NCI-H2171 (cell line): ENCODE measurements at regions not wholly inside any gene's neighbourhood (a gene's known extent, or its start where the extent isn't known, plus 50 kb on each side); places are given as distances from the start of the nearest gene placed in this dataset.
"Not testable (repeated sequence)": the region's sequence is repeated elsewhere in the genome, so short reads cannot be mapped to it uniquely, and the experiment has no call there.

Experiments used
- DNase-seq: peaks from one replicate; lab custom pipeline; 2025; lab: John Stamatoyannopoulos, UW

- DNase-seq: no peak
These were observed 304.8 kb downstream of the CPS1 start for GRCh38 chr2:210861038-210861665.

GRCh38 chr2:210862283-210863065 lies 306.1 kb downstream of the CPS1 start:
- DNase-seq: peak; percentile 11

DNA sequence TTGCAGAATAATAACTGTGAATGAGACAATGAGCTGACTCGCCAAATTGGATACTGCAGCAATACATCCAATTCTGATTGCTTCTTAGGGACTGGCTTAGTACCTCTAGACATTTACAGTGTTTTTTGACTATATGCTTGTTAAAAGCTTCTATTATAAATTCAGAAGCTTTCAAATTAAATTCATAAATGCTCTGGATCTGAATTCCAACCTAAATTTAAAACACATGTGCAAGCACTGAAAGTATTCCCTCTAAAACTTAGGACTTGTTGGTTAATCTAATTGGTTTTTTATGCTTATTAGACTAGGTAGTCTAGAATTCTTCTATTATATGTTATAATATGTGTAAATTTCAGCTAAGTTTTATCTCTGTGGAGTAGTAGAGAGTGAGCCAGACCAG lies 306.9 kb downstream of the CPS1 start:
- no peak for DNase-seq

GRCh38 chr2:210871566-210871965 lies 315.2 kb downstream of the CPS1 start:
- not testable (repeated sequence) for DNase-seq

DNA sequence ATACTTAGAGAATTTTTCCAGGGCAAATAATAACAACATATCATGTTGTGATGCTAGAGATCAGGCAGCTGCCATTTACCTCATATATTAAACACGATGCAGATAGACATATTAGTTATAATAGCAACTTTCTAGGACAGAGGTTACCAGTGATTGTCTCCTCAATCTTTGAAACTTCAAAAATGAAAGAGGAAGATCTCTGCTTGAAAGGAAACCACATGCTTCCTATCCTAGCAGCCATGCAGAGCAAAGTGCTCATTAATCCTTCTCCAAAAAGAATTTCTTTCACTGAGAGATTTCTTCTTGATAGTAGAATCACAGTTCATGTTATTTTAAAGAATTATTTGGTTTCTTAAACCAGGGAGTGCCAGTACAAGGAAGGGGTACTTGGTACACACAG lies 317.2 kb downstream of the CPS1 start:
- no peak for DNase-seq

DNA sequence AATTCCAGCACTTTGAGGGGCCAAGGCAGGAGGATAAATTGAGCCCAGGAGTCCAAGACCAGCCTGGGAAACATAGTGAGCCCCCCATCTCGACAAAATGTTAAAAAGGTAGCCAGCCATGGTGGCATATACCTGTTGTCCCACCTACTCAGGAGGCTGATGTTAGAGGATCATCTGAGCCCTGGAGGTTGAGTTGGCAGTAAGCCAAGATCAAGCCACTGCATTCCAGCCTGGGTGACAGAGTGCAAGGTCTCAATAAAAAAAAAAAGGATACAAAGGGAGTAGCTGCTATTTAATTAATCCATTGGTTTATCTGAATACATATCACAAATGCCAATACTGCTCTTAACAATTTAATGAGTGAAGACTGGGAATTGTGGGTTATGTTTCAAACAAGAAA lies 327.8 kb downstream of the CPS1 start:
- no peak for DNase-seq

- no peak for DNase-seq
These were observed 331.6 kb downstream of the CPS1 start for GRCh38 chr2:210888035-210888434.

- no peak for DNase-seq
These were observed 338.7 kb downstream of the CPS1 start for GRCh38 chr2:210895132-210895531.

- no peak for DNase-seq
These were observed 342.7 kb downstream of the CPS1 start for GRCh38 chr2:210899131-210899530.

GRCh38 chr2:210901326-210901725 lies 344.9 kb downstream of the CPS1 start:
- no peak for DNase-seq

- no peak for DNase-seq
These were observed 356.4 kb downstream of the CPS1 start for GRCh38 chr2:210912779-210913178.

DNA sequence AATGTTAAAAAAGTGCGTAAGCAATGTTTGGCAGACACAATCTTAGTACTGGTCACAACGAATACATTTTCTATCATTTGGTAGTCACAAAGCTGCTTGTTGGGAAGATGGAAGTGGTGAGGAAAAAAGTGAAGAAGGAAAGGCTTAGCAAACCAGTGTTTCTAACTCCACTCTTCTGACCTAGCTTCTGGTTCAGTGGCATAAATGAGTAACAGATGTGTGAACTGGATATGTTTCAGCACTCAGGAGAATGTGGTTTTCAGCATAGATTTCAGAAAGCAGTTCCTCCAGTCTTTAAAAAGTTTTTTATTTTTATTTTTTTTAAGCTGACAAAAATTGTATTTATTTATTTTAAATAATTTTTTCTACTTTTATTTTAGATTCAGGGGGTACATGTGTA lies 357.1 kb downstream of the CPS1 start:
- DNase-seq: no peak

GRCh38 chr2:210915912-210916311 lies 359.5 kb downstream of the CPS1 start:
- no peak for DNase-seq

GRCh38 chr2:210917465-210917864 lies 361.1 kb downstream of the CPS1 start:
- DNase-seq: no peak

GRCh38 chr2:210919128-210919527 lies 362.7 kb downstream of the CPS1 start:
- DNase-seq: no peak

- DNase-seq: no peak
These were observed 366.0 kb downstream of the CPS1 start for GRCh38 chr2:210922419-210922818.

DNA sequence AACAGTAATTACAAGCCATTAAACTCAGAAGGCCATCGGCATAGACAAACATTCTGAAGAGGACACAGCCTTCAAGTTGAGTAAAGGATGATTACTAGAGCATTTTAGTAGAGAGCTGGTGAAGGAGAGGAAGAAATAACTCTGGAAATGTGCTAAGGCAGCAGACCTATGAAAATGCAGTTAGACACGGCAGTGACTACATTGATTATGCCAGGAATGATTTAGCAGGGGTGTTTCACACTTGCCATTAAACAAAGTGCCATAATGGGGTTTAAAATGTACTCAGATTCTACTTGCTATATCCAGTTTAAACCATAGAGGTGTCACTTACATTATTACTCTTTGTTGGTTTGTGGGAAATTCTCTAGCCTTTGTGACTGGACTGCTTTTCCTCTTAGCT lies 372.3 kb downstream of the CPS1 start:
- DNase-seq: no peak

DNA sequence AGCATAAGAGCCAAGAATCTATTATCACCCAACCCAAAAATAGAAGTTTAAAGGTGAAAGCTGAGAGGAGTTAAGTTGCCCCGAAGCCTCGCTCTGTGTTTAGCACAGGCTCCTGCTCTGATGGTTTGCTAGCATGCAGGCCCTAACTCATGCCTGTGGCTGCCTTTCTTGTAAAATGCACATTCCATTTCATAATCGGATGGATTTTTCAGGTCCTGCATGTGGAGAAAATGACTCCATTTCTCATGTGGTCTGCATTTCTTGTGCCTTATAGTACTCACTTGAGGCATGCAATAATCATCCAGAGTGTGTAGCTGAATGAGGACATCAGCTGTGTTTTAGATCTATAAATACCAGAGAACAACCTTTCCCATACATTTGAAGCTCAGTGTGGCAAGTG lies 381.8 kb downstream of the CPS1 start:
- no peak for DNase-seq

- no peak for DNase-seq
These were observed 390.0 kb downstream of the CPS1 start for GRCh38 chr2:210946395-210946794.

DNA sequence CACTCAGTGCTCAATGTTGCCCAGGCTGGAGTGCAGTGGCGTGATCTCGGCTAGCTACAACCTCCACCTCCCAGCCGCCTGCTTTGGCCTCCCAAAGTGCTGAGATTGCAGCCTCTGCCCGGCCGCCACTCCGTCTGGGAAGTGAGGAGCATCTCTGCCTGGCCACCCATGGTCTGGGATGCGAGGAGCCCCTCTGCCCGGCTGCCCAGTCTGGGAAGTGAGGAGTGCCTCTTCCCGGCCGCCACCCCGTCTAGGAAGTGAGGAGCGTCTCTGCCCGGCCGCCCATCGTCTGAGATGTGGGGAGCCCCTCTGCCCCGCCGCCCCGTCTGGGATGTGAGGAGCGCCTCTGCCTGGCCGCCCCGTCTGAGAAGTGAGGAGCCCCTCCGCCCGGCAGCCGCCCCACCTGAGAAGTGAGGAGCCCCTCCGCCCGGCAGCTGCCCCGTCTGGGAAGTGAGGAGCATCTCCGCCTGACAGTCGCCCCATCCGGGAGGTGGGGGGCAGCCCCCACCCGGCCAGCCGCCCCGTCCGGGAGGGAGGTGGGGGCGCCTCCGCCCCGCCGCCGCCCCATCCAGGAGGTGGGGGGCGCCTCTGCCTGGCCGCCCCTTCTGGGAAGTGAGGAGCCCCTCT lies 394.1 kb downstream of the CPS1 start:
- DNase-seq: not testable (repeated sequence)

GRCh38 chr2:210954386-210954907 lies 398.0 kb downstream of the CPS1 start:
- no peak for DNase-seq

DNA sequence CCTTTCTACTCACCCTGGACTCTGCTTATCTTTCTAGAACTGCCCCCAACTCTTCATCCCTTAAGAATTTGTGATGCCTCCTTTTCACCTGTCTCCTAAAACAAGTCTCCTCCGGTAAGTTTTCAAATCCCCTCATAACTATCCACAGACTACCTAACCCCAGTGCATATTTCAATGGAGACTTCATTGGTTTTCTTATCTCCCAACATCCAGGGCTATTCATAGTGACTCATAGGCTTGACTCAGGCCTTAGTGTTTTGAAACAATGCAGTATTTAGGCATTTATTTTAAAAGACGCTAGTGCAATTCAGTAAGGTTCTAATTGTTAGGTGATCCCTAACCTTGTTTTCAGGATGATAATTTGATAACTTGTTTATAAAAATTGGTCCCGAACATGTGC lies 399.2 kb downstream of the CPS1 start:
- DNase-seq: no peak

GRCh38 chr2:210956101-210956500 lies 399.7 kb downstream of the CPS1 start:
- no peak for DNase-seq
